HEK293T (cell line): ENCODE measurements at regions not wholly inside any gene's neighbourhood (a gene's known extent, or its start where the extent isn't known, plus 50 kb on each side); places are given as distances from the start of the nearest gene placed in this dataset.

Experiments used
- ELF4 ChIP-seq: fragments of 450-650 bp; IDR thresholded peaks from 2 replicates; pipeline ENCODE4 v1.6.1; 2017; ENCODE audit warnings: antibody characterized with exemption
- FOXK2 ChIP-seq: fragments of 450-650 bp; IDR thresholded peaks from 2 replicates; pipeline ENCODE4 v1.6.1; 2016; ENCODE audit warnings: mild to moderate bottlenecking
- NFRKB ChIP-seq: fragments of 450-650 bp; IDR thresholded peaks from 2 replicates; pipeline ENCODE4 v1.6.1; 2016; ENCODE audit warnings: mild to moderate bottlenecking, moderate library complexity

DNA sequence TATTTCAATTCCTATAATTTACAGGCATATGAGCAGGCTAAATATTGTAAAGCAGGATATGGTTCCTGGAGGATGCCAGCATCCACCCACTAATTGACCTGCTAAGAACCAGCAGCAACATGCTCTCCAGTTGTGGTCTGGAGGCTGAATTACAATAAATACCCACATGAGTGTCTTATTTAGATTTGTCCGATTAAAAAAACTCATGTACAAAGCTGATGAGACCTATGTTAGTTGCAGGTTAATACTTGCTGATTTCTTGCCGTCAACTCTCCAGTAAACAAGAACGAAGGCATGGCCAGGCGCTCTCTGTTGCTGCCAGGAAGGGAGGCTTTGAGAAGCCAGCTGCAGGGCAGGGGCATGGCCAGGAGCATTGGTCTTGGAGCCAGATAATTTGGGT lies 169.3 kb upstream of the PRICKLE1 start:
- TF ChIP-seq NFRKB (no peak), ELF4 (no peak), FOXK2 (no peak)
